ENCODE measurements at regions not wholly inside any gene's neighbourhood (a gene's known extent, or its start where the extent isn't known, plus 50 kb on each side); places are given as distances from the start of the nearest gene placed in this dataset.

DNA sequence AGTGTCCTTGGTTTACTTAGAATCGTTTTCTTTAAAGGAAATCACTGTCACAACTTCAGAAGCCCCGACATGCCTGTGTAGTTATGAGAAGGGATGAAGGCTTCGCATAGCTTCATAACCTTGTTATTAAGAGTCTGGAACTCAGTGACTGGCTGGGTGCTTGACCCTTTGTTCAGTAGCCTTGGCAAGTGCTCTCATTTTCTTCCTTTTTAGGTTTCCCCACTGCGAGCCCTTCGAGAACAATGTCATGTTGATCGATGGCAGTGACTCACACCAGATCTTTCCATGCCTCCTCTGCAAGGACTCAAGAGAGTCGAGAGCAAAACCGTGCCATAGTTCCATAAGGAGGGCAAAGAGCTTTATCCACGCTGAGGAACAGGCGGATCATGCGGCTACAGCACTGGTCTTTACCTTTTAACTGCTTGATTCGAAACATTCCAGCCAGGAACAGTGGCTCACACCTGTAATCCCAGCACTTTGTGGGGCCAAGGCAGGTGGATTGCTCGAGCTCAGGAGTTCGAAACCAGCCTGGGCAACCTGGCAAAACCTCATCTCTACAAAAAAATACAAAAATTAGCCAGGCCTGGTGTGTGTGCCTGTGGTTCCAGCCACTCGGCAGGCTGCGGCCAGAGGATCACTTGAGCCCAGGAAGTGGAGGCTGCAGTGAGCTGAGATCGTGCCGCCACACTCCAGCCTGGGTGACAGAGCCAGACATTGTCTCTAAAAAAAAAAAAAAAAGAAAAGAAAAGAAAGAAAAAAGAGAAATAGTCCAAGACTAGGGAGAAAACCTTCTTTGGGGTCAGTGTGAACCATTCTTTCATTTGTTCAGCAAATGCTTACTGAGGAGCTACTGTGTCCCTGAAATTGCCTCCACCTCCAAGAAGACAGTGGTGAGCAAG lies 95.4 kb upstream of the ERRFI1 start (continued):
- 0 out of 2 replicates have a peak, but pooled peaks have one; percentile 20 for TF ChIP-seq ZFP36L1 (CRISPR knock-in tag; IDR thresholded peaks at IDR 0.05)
- peak; percentile 36 for TF ChIP-seq ZBTB38 (CRISPR knock-in tag; IDR thresholded peaks at IDR 0.05)
- no peak for TF ChIP-seq RFXANK (CRISPR knock-in tag; IDR thresholded peaks at IDR 0.05)
- TF ChIP-seq SNAI1 (CRISPR knock-in tag; IDR thresholded peaks at IDR 0.05; ENCODE audit: borderline replicate concordance), result no peak
- no peak for TF ChIP-seq MED13 (CRISPR knock-in tag; IDR thresholded peaks at IDR 0.05)
- peak; percentile 50; the same call in 1 of the 2 replicates for TF ChIP-seq FOSL1 (CRISPR knock-in tag; IDR thresholded peaks at IDR 0.05; ENCODE audit: borderline replicate concordance)
- 0 out of 2 replicates have a peak, but pooled peaks have one; percentile 6 for TF ChIP-seq YEATS2 (CRISPR knock-in tag; IDR thresholded peaks at IDR 0.05; ENCODE audit: borderline replicate concordance)
- peak; percentile 1; the same call in 1 of the 2 replicates for TF ChIP-seq SOX5 (CRISPR knock-in tag; IDR thresholded peaks at IDR 0.05; ENCODE audit: borderline replicate concordance)
- TF ChIP-seq FOSL2 (CRISPR knock-in tag; IDR thresholded peaks at IDR 0.05), result peak; percentile 93
- TF ChIP-seq, protein P1, sequence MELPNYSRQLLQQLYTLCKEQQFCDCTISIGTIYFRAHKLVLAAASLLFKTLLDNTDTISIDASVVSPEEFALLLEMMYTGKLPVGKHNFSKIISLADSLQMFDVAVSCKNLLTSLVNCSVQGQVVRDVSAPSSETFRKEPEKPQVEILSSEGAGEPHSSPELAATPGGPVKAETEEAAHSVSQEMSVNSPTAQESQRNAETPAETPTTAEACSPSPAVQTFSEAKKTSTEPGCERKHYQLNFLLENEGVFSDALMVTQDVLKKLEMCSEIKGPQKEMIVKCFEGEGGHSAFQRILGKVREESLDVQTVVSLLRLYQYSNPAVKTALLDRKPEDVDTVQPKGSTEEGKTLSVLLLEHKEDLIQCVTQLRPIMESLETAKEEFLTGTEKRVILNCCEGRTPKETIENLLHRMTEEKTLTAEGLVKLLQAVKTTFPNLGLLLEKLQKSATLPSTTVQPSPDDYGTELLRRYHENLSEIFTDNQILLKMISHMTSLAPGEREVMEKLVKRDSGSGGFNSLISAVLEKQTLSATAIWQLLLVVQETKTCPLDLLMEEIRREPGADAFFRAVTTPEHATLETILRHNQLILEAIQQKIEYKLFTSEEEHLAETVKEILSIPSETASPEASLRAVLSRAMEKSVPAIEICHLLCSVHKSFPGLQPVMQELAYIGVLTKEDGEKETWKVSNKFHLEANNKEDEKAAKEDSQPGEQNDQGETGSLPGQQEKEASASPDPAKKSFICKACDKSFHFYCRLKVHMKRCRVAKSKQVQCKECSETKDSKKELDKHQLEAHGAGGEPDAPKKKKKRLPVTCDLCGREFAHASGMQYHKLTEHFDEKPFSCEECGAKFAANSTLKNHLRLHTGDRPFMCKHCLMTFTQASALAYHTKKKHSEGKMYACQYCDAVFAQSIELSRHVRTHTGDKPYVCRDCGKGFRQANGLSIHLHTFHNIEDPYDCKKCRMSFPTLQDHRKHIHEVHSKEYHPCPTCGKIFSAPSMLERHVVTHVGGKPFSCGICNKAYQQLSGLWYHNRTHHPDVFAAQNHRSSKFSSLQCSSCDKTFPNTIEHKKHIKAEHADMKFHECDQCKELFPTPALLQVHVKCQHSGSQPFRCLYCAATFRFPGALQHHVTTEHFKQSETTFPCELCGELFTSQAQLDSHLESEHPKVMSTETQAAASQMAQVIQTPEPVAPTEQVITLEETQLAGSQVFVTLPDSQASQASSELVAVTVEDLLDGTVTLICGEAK (IDR thresholded peaks at IDR 0.05), result no peak
- TF ChIP-seq, protein P1 (CRISPR knock-in tag; IDR thresholded peaks at IDR 0.05), result 0 out of 2 replicates have a peak, but pooled peaks have one; percentile 37
- TF ChIP-seq SALL1 (CRISPR knock-in tag; IDR thresholded peaks at IDR 0.05), result peak; percentile 59; the same call in 1 of the 2 replicates
- TF ChIP-seq SOX6 (IDR thresholded peaks at IDR 0.05), result no peak
- peak; percentile 85 for TF ChIP-seq SOX6 (CRISPR knock-in tag; IDR thresholded peaks at IDR 0.05)
- 0 out of 2 replicates have a peak, but pooled peaks have one; percentile 21 for TF ChIP-seq ZNF816 (CRISPR knock-in tag; IDR thresholded peaks at IDR 0.05; ENCODE audit: borderline replicate concordance)
- TF ChIP-seq AHR (CRISPR knock-in tag; IDR thresholded peaks at IDR 0.05), result no peak
- TF ChIP-seq SMC3 (IDR thresholded peaks at IDR 0.05; ENCODE audit: low read length), result 0 out of 2 replicates have a peak, but pooled peaks have one; percentile 3
- TF ChIP-seq, protein P2, sequence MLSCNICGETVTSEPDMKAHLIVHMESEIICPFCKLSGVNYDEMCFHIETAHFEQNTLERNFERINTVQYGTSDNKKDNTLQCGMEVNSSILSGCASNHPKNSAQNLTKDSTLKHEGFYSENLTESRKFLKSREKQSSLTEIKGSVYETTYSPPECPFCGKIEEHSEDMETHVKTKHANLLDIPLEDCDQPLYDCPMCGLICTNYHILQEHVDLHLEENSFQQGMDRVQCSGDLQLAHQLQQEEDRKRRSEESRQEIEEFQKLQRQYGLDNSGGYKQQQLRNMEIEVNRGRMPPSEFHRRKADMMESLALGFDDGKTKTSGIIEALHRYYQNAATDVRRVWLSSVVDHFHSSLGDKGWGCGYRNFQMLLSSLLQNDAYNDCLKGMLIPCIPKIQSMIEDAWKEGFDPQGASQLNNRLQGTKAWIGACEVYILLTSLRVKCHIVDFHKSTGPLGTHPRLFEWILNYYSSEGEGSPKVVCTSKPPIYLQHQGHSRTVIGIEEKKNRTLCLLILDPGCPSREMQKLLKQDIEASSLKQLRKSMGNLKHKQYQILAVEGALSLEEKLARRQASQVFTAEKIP (CRISPR knock-in tag; IDR thresholded peaks at IDR 0.05; ENCODE audit: borderline replicate concordance), result no peak
